ENCODE measurements at regions not wholly inside any gene's neighbourhood (a gene's known extent, or its start where the extent isn't known, plus 50 kb on each side); places are given as distances from the start of the nearest gene placed in this dataset.
"Not testable (repeated sequence)": the region's sequence is repeated elsewhere in the genome, so short reads cannot be mapped to it uniquely, and the experiment has no call there.

GRCh38 chr2:7436096-7436906 is 519.1 kb downstream of the RNF144A start:
- DNase-seq, result no peak

- no peak for DNase-seq
Measured at GRCh38 chr2:7437141-7437540, 519.9 kb downstream of the RNF144A start.

GRCh38 chr2:7437716-7438632 is 520.8 kb downstream of the RNF144A start:
- DNase-seq, result peak; percentile 21

GRCh38 chr2:7438855-7439254 is 521.6 kb downstream of the RNF144A start:
- no peak for DNase-seq

GRCh38 chr2:7440977-7441376 is 523.8 kb downstream of the RNF144A start:
- DNase-seq, result no peak

- not testable (repeated sequence) for DNase-seq
Measured at GRCh38 chr2:7441841-7442240, 524.6 kb downstream of the RNF144A start.

GRCh38 chr2:7444626-7445025 is 527.4 kb downstream of the RNF144A start:
- DNase-seq, result no peak

GRCh38 chr2:7448578-7449264 is 531.5 kb downstream of the RNF144A start:
- DNase-seq, result no peak

- no peak for DNase-seq
Measured at GRCh38 chr2:7449298-7449697, 532.1 kb downstream of the RNF144A start.

- DNase-seq, result no peak
Measured at GRCh38 chr2:7450188-7450832, 533.1 kb downstream of the RNF144A start.

GRCh38 chr2:7450833-7451190 is 533.6 kb downstream of the RNF144A start:
- DNase-seq, result no peak

GRCh38 chr2:7452110-7452876 is 535.1 kb downstream of the RNF144A start:
- DNase-seq, result no peak

GRCh38 chr2:7454592-7454991 is 537.4 kb downstream of the RNF144A start:
- no peak for DNase-seq

GRCh38 chr2:7456762-7457161 is 539.5 kb downstream of the RNF144A start:
- no peak for DNase-seq

GRCh38 chr2:7458066-7458465 is 540.9 kb downstream of the RNF144A start:
- no peak for DNase-seq

GRCh38 chr2:7467782-7468447 is 550.7 kb downstream of the RNF144A start:
- DNase-seq, result no peak

GRCh38 chr2:7468448-7468828 is 551.2 kb downstream of the RNF144A start:
- no peak for DNase-seq

GRCh38 chr2:7468955-7469354 is 551.7 kb downstream of the RNF144A start:
- no peak for DNase-seq

- no peak for DNase-seq
Measured at GRCh38 chr2:7471185-7471584, 554.0 kb downstream of the RNF144A start.

GRCh38 chr2:7472465-7472864 is 555.3 kb downstream of the RNF144A start:
- DNase-seq, result no peak

- DNase-seq, result no peak
Measured at GRCh38 chr2:7473135-7473771, 556.0 kb downstream of the RNF144A start.
